HG02588 (cell line): ENCODE measurements at regions not wholly inside any gene's neighbourhood (a gene's known extent, or its start where the extent isn't known, plus 50 kb on each side); places are given as distances from the start of the nearest gene placed in this dataset.
"Not testable (repeated sequence)": the region's sequence is repeated elsewhere in the genome, so short reads cannot be mapped to it uniquely, and the experiment has no call there.

Experiments
- ATAC-seq: cut with Tn5 transposase; IDR thresholded peaks from one replicate; pipeline ENCODE4 v1.9.1; 2021; ENCODE audit warnings: mild to moderate bottlenecking, moderate library complexity; ENCODE audit not compliant: unreplicated experiment

GRCh38 chr13:84132491-84132890 is 250.2 kb upstream of the SLITRK1 start:
- ATAC-seq = no peak

- ATAC-seq = no peak
These were observed 249.0 kb upstream of the SLITRK1 start for GRCh38 chr13:84131249-84131648.

GRCh38 chr13:84130495-84131114 is 248.3 kb upstream of the SLITRK1 start:
- ATAC-seq = no peak

GRCh38 chr13:84129966-84130365 is 247.7 kb upstream of the SLITRK1 start:
- no peak for ATAC-seq

- no peak for ATAC-seq
These were observed 245.4 kb upstream of the SLITRK1 start for GRCh38 chr13:84127597-84128128.

GRCh38 chr13:84126671-84127171 is 244.4 kb upstream of the SLITRK1 start:
- no peak for ATAC-seq

GRCh38 chr13:84121456-84121855 is 239.2 kb upstream of the SLITRK1 start:
- ATAC-seq = no peak

- no peak for ATAC-seq
These were observed 236.7 kb upstream of the SLITRK1 start for GRCh38 chr13:84118839-84119409.

- ATAC-seq = no peak
These were observed 216.0 kb upstream of the SLITRK1 start for GRCh38 chr13:84098273-84098672.

GRCh38 chr13:84097148-84097547 is 214.9 kb upstream of the SLITRK1 start:
- no peak for ATAC-seq

- no peak for ATAC-seq
These were observed 213.9 kb upstream of the SLITRK1 start for GRCh38 chr13:84096216-84096615.

- no peak for ATAC-seq
These were observed 206.7 kb upstream of the SLITRK1 start for GRCh38 chr13:84088996-84089395.

GRCh38 chr13:84086847-84087162 is 204.5 kb upstream of the SLITRK1 start:
- no peak for ATAC-seq

GRCh38 chr13:84086098-84086846 is 204.0 kb upstream of the SLITRK1 start:
- not testable (repeated sequence) for ATAC-seq

- ATAC-seq = no peak
These were observed 200.2 kb upstream of the SLITRK1 start for GRCh38 chr13:84082462-84082861.

GRCh38 chr13:84080748-84081530 is 198.7 kb upstream of the SLITRK1 start:
- no peak for ATAC-seq

- no peak for ATAC-seq
These were observed 195.0 kb upstream of the SLITRK1 start for GRCh38 chr13:84077271-84077670.

GRCh38 chr13:84076280-84076679 is 194.0 kb upstream of the SLITRK1 start:
- ATAC-seq = no peak

GRCh38 chr13:84050536-84050935 is 168.3 kb upstream of the SLITRK1 start:
- no peak for ATAC-seq

GRCh38 chr13:84049443-84050219 is 167.4 kb upstream of the SLITRK1 start:
- ATAC-seq = no peak
